ENCODE measurements at regions not wholly inside any gene's neighbourhood (a gene's known extent, or its start where the extent isn't known, plus 50 kb on each side); places are given as distances from the start of the nearest gene placed in this dataset.

GRCh38 chr4:156252358-156252921 lies 298.8 kb upstream of the CTSO start:
- CTCF ChIA-PET, result interaction anchor here (0.8 to 1.1 kb wide), 3 partner anchors 8 to 64 kb away, joined by 3 to 6 read pairs (median 3); no protein-coding TSS in a partner anchor
- DNase-seq (ENCODE audit: extremely low spot score), result no peak

GRCh38 chr4:156251373-156252065 lies 297.9 kb upstream of the CTSO start:
- CTCF ChIA-PET, result interaction anchor here (0.8 to 1.1 kb wide), 3 partner anchors 11 to 63 kb away, joined by 3 to 6 read pairs (median 3); no protein-coding TSS in a partner anchor
- DNase-seq (ENCODE audit: extremely low spot score), result no peak
- POLR2A ChIA-PET, result no interaction called here
- no peak for TF ChIP-seq CTCF (IDR thresholded peaks at IDR 0.05; ENCODE audit: control extremely low read depth, extremely low read depth, low read depth, missing control alignments)

More at GRCh38 chr4:156252358-156252921, 298.8 kb upstream of the CTSO start:
- POLR2A ChIA-PET, result no interaction called here
- no peak for TF ChIP-seq CTCF (IDR thresholded peaks at IDR 0.05; ENCODE audit: control extremely low read depth, extremely low read depth, low read depth, missing control alignments)

GRCh38 chr4:156248917-156249316 lies 295.3 kb upstream of the CTSO start:
- CTCF ChIA-PET, result interaction anchor here (1.1 kb wide), 1 partner anchor 9 kb away, joined by 4 read pairs; no protein-coding TSS in a partner anchor

GRCh38 chr4:156247470-156247869 lies 293.8 kb upstream of the CTSO start:
- POLR2A ChIA-PET, result no interaction called here
- CTCF ChIA-PET, result interaction anchor here (1.2 kb wide), 1 partner anchor 39 kb away, joined by 3 read pairs; no protein-coding TSS in a partner anchor
- DNase-seq (ENCODE audit: extremely low spot score), result no peak
- no peak for TF ChIP-seq CTCF (IDR thresholded peaks at IDR 0.05; ENCODE audit: control extremely low read depth, extremely low read depth, low read depth, missing control alignments)

More at GRCh38 chr4:156248917-156249316, 295.3 kb upstream of the CTSO start:
- TF ChIP-seq CTCF (IDR thresholded peaks at IDR 0.05; ENCODE audit: control extremely low read depth, extremely low read depth, low read depth, missing control alignments), result no peak
- POLR2A ChIA-PET, result no interaction called here
- DNase-seq (ENCODE audit: extremely low spot score), result no peak

GRCh38 chr4:156243015-156243414 lies 289.3 kb upstream of the CTSO start:
- ChIA-PET CTCF (no interaction called here), POLR2A (no interaction called here)
- DNase-seq (ENCODE audit: extremely low spot score), result no peak
- TF ChIP-seq CTCF (IDR thresholded peaks at IDR 0.05; ENCODE audit: control extremely low read depth, extremely low read depth, low read depth, missing control alignments), result no peak

GRCh38 chr4:156242390-156242789 lies 288.7 kb upstream of the CTSO start:
- TF ChIP-seq CTCF (IDR thresholded peaks at IDR 0.05; ENCODE audit: control extremely low read depth, extremely low read depth, low read depth, missing control alignments), result no peak
- ChIA-PET POLR2A (no interaction called here), CTCF (no interaction called here)
- no peak for DNase-seq (ENCODE audit: extremely low spot score)
